Lower leg skin (tissue), 4 donors: ENCODE measurements at regions not wholly inside any gene's neighbourhood (a gene's known extent, or its start where the extent isn't known, plus 50 kb on each side); places are given as distances from the start of the nearest gene placed in this dataset.

Experiments used
- DNase-seq, 2 donors: peaks; one replicate each; pipeline ENCODE4 v3.0.0-alpha.2; 2019; ENCODE audit warnings: low spot score in 2 of 2
- H3K4me3 ChIP-seq: fragments of 200-600 bp; sonication (generic); 2 replicates; pipeline ENCODE4 v1.5.1; 2017; ENCODE audit warnings: mild to moderate bottlenecking, low read depth; ENCODE audit not compliant: poor library complexity, severe bottlenecking
- CTCF ChIP-seq, 3 donors: fragments of 450-650 bp; IDR thresholded peaks; one replicate each; pipeline ENCODE4 v1.5.1; 2016; ENCODE audit warnings: antibody characterized with exemption in 3 of 3, mild to moderate bottlenecking in 3 of 3, moderate library complexity in 2 of 3
- POLR2A ChIP-seq, 2 donors: fragments of 450-650 bp; IDR thresholded peaks; one replicate each; pipeline ENCODE4 v1.6.1; 2016 to 2017; ENCODE audit warnings: antibody characterized with exemption in 2 of 2, mild to moderate bottlenecking in 1 of 2, moderate library complexity in 1 of 2
- WGBS, 2 donors: methylation state at CpG; one replicate each; pipeline ENCODE4 v1.1.5; 2018; 5-methylcytosine and 5-hydroxymethylcytosine counted together
- intact Hi-C: fragments of 100-400 bp; cut with DNase I; formaldehyde crosslinking; loops from one replicate; pipeline ENCODE4 v1.15.0; 2023; ENCODE audit warnings: low total_unique reads

- no peak overlapping the region for H3K4me3 ChIP-seq
- intact Hi-C loops: loop anchor here (5.0 kb wide), 1 partner anchor 989 kb away; no protein-coding TSS in a partner anchor
- DNase-seq: no peak
- TF ChIP-seq POLR2A (IDR thresholded peaks at IDR 0.05) (no peak), CTCF (IDR thresholded peaks at IDR 0.05) (no peak)
- WGBS, 2 donors: 63 to 69% methylated on average over 7 of the region's 7 CpGs
These were observed 230.3 kb upstream of the MVB12B start for GRCh38 chr9:126096340-126096739.

GRCh38 chr9:126097679-126098078 is 228.9 kb upstream of the MVB12B start:
- TF ChIP-seq POLR2A (IDR thresholded peaks at IDR 0.05): no peak
- TF ChIP-seq CTCF (IDR thresholded peaks at IDR 0.05): no peak
- intact Hi-C loops: loop anchor here (5.0 kb wide), 1 partner anchor 990 kb away; no protein-coding TSS in a partner anchor
- no peak overlapping the region for H3K4me3 ChIP-seq
- DNase-seq: no peak
- 66 to 71% methylated on average over 6 of the region's 6 CpGs for WGBS, 2 donors

GRCh38 chr9:126106404-126106803 is 220.2 kb upstream of the MVB12B start:
- 96% methylated on average over 5 of the region's 5 CpGs for WGBS, 2 donors
- TF ChIP-seq POLR2A (IDR thresholded peaks at IDR 0.05) (no peak), CTCF (IDR thresholded peaks at IDR 0.05) (no peak)
- no peak overlapping the region for H3K4me3 ChIP-seq
- no peak for DNase-seq
- intact Hi-C loops: no loop called here

GRCh38 chr9:126107693-126108092 is 218.9 kb upstream of the MVB12B start:
- intact Hi-C loops: no loop called here
- WGBS, 2 donors: 74 to 78% methylated on average over 12 of the region's 12 CpGs
- no peak for DNase-seq
- TF ChIP-seq CTCF (IDR thresholded peaks at IDR 0.05) (no peak), POLR2A (IDR thresholded peaks at IDR 0.05) (no peak)
- H3K4me3 ChIP-seq: no peak overlapping the region

- TF ChIP-seq CTCF (IDR thresholded peaks at IDR 0.05): no peak
- TF ChIP-seq POLR2A (IDR thresholded peaks at IDR 0.05): no peak
- no peak overlapping the region for H3K4me3 ChIP-seq
- 25 to 29% methylated on average over 11 of the region's 11 CpGs for WGBS, 2 donors
- no peak for DNase-seq
- intact Hi-C loops: no loop called here
These were observed 218.4 kb upstream of the MVB12B start for GRCh38 chr9:126108240-126108639.

- H3K4me3 ChIP-seq: no peak overlapping the region
- intact Hi-C loops: no loop called here
- TF ChIP-seq CTCF (IDR thresholded peaks at IDR 0.05) (no peak), POLR2A (IDR thresholded peaks at IDR 0.05) (no peak)
- DNase-seq: no peak
These were observed 217.1 kb upstream of the MVB12B start for GRCh38 chr9:126109575-126109974.
